ENCODE measurements at regions not wholly inside any gene's neighbourhood (a gene's known extent, or its start where the extent isn't known, plus 50 kb on each side); places are given as distances from the start of the nearest gene placed in this dataset.

DNA sequence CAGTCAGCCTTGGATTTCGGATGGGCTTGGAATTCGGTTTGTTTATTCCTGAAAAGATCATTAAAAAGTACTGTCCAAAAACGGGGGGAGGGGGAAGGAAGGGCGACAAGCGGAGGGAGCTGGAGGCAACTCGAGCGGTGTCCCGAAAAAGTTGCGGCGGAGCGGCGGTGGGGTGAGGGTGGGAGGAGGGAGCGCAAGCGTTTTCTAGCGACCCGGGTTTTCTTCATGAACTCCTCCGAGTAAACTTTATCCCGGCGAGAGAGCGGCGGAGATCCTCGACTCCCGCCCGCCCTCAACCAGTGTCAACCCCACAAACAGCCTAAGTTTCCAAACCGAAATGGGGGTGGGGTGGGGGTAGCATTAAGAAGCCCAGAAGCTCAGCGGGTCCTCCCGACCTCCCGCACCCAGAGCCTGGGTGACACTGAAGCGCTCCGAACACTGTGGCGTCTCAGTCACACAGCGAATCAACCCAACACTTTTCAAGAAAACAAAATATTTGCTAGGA lies 133.0 kb upstream of the C11orf58 start:
- no peak for TF ChIP-seq EZH2 (IDR thresholded peaks at IDR 0.05; ENCODE audit: borderline replicate concordance, low read length)
- TF ChIP-seq, protein P1, sequence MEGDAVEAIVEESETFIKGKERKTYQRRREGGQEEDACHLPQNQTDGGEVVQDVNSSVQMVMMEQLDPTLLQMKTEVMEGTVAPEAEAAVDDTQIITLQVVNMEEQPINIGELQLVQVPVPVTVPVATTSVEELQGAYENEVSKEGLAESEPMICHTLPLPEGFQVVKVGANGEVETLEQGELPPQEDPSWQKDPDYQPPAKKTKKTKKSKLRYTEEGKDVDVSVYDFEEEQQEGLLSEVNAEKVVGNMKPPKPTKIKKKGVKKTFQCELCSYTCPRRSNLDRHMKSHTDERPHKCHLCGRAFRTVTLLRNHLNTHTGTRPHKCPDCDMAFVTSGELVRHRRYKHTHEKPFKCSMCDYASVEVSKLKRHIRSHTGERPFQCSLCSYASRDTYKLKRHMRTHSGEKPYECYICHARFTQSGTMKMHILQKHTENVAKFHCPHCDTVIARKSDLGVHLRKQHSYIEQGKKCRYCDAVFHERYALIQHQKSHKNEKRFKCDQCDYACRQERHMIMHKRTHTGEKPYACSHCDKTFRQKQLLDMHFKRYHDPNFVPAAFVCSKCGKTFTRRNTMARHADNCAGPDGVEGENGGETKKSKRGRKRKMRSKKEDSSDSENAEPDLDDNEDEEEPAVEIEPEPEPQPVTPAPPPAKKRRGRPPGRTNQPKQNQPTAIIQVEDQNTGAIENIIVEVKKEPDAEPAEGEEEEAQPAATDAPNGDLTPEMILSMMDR (conservative IDR thresholded peaks at IDR 0.05 in 1 of 2, IDR thresholded peaks at IDR 0.05 in 1 of 2; ENCODE audit: extremely low read depth in 1 of 2, insufficient read depth in 1 of 2, low read depth in 1 of 2, low read length in 2 of 2) = no peak

All from mammary epithelial cell (primary cell).